HepG2 (cell line): ENCODE measurements at regions not wholly inside any gene's neighbourhood (a gene's known extent, or its start where the extent isn't known, plus 50 kb on each side); places are given as distances from the start of the nearest gene placed in this dataset.

Experiments
- TF ChIP-seq, protein P1 (sequence below), 2 experiments: sonication (generic) in 1 of 2; formaldehyde crosslinking in 1 of 2; IDR thresholded peaks; 2 replicates each; pipeline versions ENCODE4 v1.6.1 to v1.9.0; 2014 to 2022; ENCODE audit warnings: antibody characterized with exemption in 1 of 2, borderline replicate concordance in 1 of 2, inconsistent platforms in 1 of 2, low read depth in 1 of 2, missing genetic modification reagents in 1 of 2
- TF ChIP-seq, protein P2 (sequence below), 2 experiments: IDR thresholded peaks; 2 replicates each; pipeline ENCODE4 v1.6.1; 2011 to 2012; ENCODE audit warnings: low read length in 2 of 2, borderline replicate concordance in 1 of 2, low read depth in 1 of 2, mild to moderate bottlenecking in 1 of 2, moderate library complexity in 1 of 2

DNA sequence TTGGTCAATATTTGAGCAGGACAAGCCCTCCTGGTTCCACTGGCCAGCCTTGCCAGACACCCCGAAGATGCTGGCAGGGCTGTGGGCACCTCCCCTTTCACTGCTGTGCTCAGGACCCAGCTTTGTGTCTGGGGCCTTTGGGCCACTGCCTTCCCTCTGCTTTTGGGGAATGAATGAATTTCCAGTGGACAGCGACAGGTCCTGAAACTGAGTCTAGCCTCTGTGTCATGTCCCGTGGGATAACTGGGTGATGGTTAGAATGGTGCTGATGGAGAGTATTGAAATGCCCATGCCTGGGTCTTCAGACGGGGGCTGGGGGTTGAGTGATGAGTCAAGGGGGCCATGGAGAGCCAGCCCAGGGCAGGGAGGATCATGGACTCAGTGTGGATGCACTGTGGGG lies 135.8 kb downstream of the FOXL1 start (continued):
- TF ChIP-seq, protein P1, sequence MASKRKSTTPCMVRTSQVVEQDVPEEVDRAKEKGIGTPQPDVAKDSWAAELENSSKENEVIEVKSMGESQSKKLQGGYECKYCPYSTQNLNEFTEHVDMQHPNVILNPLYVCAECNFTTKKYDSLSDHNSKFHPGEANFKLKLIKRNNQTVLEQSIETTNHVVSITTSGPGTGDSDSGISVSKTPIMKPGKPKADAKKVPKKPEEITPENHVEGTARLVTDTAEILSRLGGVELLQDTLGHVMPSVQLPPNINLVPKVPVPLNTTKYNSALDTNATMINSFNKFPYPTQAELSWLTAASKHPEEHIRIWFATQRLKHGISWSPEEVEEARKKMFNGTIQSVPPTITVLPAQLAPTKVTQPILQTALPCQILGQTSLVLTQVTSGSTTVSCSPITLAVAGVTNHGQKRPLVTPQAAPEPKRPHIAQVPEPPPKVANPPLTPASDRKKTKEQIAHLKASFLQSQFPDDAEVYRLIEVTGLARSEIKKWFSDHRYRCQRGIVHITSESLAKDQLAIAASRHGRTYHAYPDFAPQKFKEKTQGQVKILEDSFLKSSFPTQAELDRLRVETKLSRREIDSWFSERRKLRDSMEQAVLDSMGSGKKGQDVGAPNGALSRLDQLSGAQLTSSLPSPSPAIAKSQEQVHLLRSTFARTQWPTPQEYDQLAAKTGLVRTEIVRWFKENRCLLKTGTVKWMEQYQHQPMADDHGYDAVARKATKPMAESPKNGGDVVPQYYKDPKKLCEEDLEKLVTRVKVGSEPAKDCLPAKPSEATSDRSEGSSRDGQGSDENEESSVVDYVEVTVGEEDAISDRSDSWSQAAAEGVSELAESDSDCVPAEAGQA (IDR thresholded peaks at IDR 0.05; ENCODE audit: low read depth), result no peak
- TF ChIP-seq, protein P1 (CRISPR knock-in tag; IDR thresholded peaks at IDR 0.05; ENCODE audit: borderline replicate concordance), result no peak
- TF ChIP-seq, protein P2, sequence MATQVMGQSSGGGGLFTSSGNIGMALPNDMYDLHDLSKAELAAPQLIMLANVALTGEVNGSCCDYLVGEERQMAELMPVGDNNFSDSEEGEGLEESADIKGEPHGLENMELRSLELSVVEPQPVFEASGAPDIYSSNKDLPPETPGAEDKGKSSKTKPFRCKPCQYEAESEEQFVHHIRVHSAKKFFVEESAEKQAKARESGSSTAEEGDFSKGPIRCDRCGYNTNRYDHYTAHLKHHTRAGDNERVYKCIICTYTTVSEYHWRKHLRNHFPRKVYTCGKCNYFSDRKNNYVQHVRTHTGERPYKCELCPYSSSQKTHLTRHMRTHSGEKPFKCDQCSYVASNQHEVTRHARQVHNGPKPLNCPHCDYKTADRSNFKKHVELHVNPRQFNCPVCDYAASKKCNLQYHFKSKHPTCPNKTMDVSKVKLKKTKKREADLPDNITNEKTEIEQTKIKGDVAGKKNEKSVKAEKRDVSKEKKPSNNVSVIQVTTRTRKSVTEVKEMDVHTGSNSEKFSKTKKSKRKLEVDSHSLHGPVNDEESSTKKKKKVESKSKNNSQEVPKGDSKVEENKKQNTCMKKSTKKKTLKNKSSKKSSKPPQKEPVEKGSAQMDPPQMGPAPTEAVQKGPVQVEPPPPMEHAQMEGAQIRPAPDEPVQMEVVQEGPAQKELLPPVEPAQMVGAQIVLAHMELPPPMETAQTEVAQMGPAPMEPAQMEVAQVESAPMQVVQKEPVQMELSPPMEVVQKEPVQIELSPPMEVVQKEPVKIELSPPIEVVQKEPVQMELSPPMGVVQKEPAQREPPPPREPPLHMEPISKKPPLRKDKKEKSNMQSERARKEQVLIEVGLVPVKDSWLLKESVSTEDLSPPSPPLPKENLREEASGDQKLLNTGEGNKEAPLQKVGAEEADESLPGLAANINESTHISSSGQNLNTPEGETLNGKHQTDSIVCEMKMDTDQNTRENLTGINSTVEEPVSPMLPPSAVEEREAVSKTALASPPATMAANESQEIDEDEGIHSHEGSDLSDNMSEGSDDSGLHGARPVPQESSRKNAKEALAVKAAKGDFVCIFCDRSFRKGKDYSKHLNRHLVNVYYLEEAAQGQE (IDR thresholded peaks at IDR 0.05; ENCODE audit: borderline replicate concordance in 1 of 2, low read depth in 1 of 2, low read length in 2 of 2), result peak in 1 of 2 experiments; percentile 65; a peak in 1 of 4 replicates
